ENCODE measurements at regions not wholly inside any gene's neighbourhood (a gene's known extent, or its start where the extent isn't known, plus 50 kb on each side); places are given as distances from the start of the nearest gene placed in this dataset.

DNA sequence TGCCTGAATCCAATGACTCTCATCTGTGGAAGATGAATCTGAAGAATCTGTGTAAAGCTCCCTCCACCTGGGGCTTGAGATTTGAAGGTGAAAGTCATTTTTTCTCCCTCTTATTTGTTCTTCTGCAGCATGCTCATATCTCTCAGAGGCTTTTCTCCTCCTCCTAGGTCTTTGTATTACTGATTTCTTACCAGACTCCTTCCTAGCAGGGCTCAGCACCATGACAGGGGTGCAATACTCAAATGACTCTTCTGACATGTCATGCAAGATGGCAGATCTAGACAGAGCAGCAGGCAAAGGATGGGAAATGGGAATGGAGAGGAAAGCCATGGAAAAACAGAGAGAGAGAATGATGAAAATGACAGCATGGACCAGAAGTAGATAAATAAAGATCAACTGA lies 118.3 kb downstream of the TMA16 start:
- no peaks in the 10 kb centered on the region for H3K36me3 Mint-ChIP-seq
- H3K4me3 Mint-ChIP-seq = no peak overlapping the region
- H3K27ac Mint-ChIP-seq = no peak overlapping the region
- H3K9me3 Mint-ChIP-seq = no peaks in the 10 kb centered on the region
- H3K4me1 Mint-ChIP-seq = no peaks in the 10 kb centered on the region
- DNase-seq (ENCODE audit: low spot score in 2 of 2, unreplicated experiment in 2 of 2) = no peak
- H3K27me3 Mint-ChIP-seq (ENCODE audit: low read depth) = peaks cover 21% of the 10 kb centered on the region
- TF ChIP-seq, protein P1, sequence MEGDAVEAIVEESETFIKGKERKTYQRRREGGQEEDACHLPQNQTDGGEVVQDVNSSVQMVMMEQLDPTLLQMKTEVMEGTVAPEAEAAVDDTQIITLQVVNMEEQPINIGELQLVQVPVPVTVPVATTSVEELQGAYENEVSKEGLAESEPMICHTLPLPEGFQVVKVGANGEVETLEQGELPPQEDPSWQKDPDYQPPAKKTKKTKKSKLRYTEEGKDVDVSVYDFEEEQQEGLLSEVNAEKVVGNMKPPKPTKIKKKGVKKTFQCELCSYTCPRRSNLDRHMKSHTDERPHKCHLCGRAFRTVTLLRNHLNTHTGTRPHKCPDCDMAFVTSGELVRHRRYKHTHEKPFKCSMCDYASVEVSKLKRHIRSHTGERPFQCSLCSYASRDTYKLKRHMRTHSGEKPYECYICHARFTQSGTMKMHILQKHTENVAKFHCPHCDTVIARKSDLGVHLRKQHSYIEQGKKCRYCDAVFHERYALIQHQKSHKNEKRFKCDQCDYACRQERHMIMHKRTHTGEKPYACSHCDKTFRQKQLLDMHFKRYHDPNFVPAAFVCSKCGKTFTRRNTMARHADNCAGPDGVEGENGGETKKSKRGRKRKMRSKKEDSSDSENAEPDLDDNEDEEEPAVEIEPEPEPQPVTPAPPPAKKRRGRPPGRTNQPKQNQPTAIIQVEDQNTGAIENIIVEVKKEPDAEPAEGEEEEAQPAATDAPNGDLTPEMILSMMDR (IDR thresholded peaks at IDR 0.05; ENCODE audit: unreplicated experiment) = no peak

- no peak overlapping the region for H3K27ac Mint-ChIP-seq
- no peaks in the 10 kb centered on the region for H3K9me3 Mint-ChIP-seq
- no peak overlapping the region for H3K4me3 Mint-ChIP-seq
- no peaks in the 10 kb centered on the region for H3K36me3 Mint-ChIP-seq
- H3K4me1 Mint-ChIP-seq = no peaks in the 10 kb centered on the region
- TF ChIP-seq, protein P1 (IDR thresholded peaks at IDR 0.05; ENCODE audit: unreplicated experiment) = no peak
- no peak for DNase-seq (ENCODE audit: low spot score in 2 of 2, unreplicated experiment in 2 of 2)
- H3K27me3 Mint-ChIP-seq (ENCODE audit: low read depth) = peaks cover 21% of the 10 kb centered on the region
Measured at GRCh38 chr4:163613383-163613782, 118.9 kb downstream of the TMA16 start.

DNA sequence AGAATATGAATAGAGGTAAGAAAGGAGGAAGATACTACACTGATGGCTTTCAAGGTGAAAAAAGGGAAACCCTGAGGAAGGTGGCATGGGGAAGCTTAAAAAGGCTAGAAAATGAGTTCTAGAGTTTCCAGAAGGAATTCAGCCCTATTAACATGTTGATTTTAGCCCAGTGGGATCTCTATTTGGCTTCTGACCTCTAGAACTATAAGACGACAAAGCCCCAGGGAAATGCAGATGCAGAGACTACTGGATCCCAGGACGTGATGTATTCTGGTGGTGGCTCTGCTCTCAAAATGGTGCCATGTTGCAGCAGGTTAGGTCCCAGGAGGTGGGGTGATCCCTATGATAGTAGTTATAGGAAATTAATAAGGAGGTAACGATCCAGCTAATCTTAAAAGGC lies 120.4 kb downstream of the TMA16 start:
- peaks cover 20% of the 10 kb centered on the region for H3K27me3 Mint-ChIP-seq (ENCODE audit: low read depth)
- no peak overlapping the region for H3K27ac Mint-ChIP-seq
- no peaks in the 10 kb centered on the region for H3K9me3 Mint-ChIP-seq
- no peaks in the 10 kb centered on the region for H3K4me1 Mint-ChIP-seq
- TF ChIP-seq, protein P1 (IDR thresholded peaks at IDR 0.05; ENCODE audit: unreplicated experiment) = no peak
- no peak overlapping the region for H3K4me3 Mint-ChIP-seq
- no peak for DNase-seq (ENCODE audit: low spot score in 2 of 2, unreplicated experiment in 2 of 2)
- H3K36me3 Mint-ChIP-seq = no peaks in the 10 kb centered on the region

DNA sequence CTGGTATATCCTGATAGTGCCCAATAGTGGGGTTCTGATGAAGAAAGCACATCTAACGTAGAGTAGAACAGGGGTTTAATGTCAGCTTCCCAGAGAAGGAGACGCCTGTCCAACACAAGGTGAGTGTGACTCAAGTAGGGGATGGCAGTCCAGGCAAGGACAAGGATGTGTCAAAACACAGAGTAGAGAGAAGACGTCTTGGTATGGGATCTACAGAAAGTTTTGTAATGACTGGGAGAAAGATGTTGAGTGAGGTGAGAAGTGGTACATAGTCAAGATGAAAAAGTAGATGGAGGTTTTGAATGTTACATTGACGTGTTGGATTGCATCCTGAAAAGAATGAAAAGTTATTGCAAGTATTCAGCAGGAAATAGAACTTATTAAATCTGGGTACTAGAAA lies 124.4 kb downstream of the TMA16 start:
- H3K27ac Mint-ChIP-seq = no peak overlapping the region
- no peak overlapping the region for H3K4me3 Mint-ChIP-seq
- peaks cover 10% of the 10 kb centered on the region for H3K27me3 Mint-ChIP-seq (ENCODE audit: low read depth)
- no peak for DNase-seq (ENCODE audit: low spot score in 2 of 2, unreplicated experiment in 2 of 2)
- TF ChIP-seq, protein P1 (IDR thresholded peaks at IDR 0.05; ENCODE audit: unreplicated experiment) = no peak
- H3K36me3 Mint-ChIP-seq = no peaks in the 10 kb centered on the region
- no peaks in the 10 kb centered on the region for H3K9me3 Mint-ChIP-seq
- H3K4me1 Mint-ChIP-seq = no peaks in the 10 kb centered on the region

DNA sequence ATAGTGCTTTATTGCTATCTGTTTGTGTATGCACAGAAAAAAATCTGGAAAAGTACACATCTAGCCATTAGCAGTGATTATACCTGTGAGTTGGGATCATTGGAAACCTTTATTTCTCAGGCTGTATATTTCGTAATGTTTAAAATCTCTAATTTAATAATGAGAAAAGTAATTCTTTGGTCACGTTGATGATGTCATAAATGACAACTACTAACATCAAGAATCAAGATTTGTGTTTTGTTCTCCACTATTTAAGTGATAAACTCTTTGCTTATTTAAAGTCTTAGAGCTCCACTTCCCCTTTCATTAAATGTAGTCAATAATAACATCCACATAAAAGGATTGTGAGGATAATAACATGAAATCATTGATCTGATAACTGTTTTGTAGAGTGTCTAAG lies 126.2 kb downstream of the TMA16 start:
- Mint-ChIP-seq H3K27ac (no peak overlapping the region), H3K9me3 (no peaks in the 10 kb centered on the region)

More for the DNA sequence above, 126.2 kb downstream of the TMA16 start:
- Mint-ChIP-seq H3K4me3 (no peak overlapping the region), H3K4me1 (no peaks in the 10 kb centered on the region), H3K27me3 (ENCODE audit: low read depth) (peaks cover 5% of the 10 kb centered on the region), H3K36me3 (no peaks in the 10 kb centered on the region)
- TF ChIP-seq, protein P1 (IDR thresholded peaks at IDR 0.05; ENCODE audit: unreplicated experiment) = no peak
- no peak for DNase-seq (ENCODE audit: low spot score in 2 of 2, unreplicated experiment in 2 of 2)
